ENCODE measurements at regions not wholly inside any gene's neighbourhood (a gene's known extent, or its start where the extent isn't known, plus 50 kb on each side); places are given as distances from the start of the nearest gene placed in this dataset.
"Not testable (repeated sequence)": the region's sequence is repeated elsewhere in the genome, so short reads cannot be mapped to it uniquely, and the experiment has no call there.

DNA sequence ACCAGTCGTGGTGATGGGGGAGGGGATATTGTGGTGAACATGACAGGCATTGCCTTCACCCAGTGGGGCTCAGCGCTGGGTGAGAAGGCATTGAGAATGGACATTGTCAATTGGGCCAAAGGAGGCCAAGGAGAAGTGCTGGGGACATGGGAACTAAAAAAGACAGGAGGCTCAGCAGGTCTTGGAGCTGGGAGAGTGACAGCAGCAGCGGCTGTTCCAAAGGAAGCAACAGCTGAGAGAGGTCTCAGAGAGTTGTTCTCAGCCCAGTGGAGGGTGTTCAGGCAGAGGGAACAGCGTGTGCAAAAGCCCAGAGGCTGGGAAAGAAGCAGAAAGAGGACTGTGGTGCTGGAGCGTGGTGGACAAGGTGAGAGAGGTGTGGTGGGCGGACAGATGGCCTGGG is 56.6 kb upstream of the ASNS start:
- not testable (repeated sequence) for DNase-seq

DNA sequence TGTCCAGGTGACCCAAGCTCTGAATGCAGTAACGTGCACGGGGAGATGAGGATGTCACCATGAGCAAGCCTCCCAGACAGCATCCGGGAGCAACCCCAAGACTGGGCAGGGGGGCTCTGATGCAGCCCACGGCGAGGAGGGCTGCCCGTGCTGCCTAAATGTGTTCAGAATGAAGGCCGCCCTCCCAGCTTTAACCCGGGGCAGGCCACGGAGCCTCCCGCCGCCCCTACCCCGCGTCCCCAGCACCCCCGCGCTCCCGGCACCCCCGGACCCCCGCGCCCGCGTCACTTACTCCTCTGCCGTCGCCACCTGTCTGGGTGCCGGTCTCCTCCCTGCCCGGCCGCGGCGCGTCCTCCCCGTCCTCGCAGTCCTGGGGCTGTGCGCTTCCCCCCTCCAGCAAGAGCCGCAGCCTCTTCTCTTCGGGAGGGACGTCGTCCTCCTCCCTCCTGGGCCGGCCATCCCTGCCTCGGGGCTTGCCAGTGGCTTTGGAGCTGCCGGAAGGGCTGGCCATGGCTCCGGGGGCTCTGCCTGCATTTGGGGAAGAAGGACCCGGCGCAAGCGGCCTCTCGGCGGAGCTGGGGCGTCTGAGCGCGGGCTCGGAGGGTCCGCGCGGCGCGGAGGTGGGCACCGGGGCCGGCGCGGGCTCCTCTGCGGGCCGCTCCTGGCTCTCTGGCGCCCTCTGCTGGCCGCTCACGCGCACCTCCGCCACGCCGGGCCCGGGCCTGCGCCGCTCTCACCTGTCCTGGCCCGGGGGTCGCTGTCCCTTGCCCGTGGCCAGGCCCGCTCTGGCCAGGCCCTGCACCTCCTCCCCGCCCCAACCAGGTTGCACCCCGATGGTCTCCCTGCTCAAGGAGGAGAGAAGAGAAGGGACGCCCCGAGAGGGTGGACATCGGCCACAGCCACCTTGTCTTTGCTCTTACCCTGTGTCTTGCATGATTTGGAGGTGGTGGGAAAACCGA is 55.9 kb upstream of the ASNS start:
- peak; percentile 39 for DNase-seq
